ENCODE measurements at regions not wholly inside any gene's neighbourhood (a gene's known extent, or its start where the extent isn't known, plus 50 kb on each side); places are given as distances from the start of the nearest gene placed in this dataset.

GRCh38 chr7:17523813-17524739 lies 225.6 kb downstream of the AHR start:
- no peak for DNase-seq

- no peak for DNase-seq
Observed at GRCh38 chr7:17524746-17525145, 226.3 kb downstream of the AHR start.

GRCh38 chr7:17526621-17527020 lies 228.2 kb downstream of the AHR start:
- no peak for DNase-seq

GRCh38 chr7:17528636-17529035 lies 230.2 kb downstream of the AHR start:
- DNase-seq = no peak

GRCh38 chr7:17530244-17530643 lies 231.8 kb downstream of the AHR start:
- DNase-seq = no peak

- DNase-seq = no peak
Observed at GRCh38 chr7:17530741-17531421, 232.4 kb downstream of the AHR start.

GRCh38 chr7:17532861-17533404 lies 234.5 kb downstream of the AHR start:
- peak; percentile 37 for DNase-seq

GRCh38 chr7:17534348-17534747 lies 235.9 kb downstream of the AHR start:
- no peak for DNase-seq

- DNase-seq = no peak
Observed at GRCh38 chr7:17535776-17536175, 237.3 kb downstream of the AHR start.

- DNase-seq = no peak
Observed at GRCh38 chr7:17544401-17544800, 245.9 kb downstream of the AHR start.

GRCh38 chr7:17545348-17545747 lies 246.9 kb downstream of the AHR start:
- DNase-seq = no peak

- no peak for DNase-seq
Observed at GRCh38 chr7:17546189-17546588, 247.7 kb downstream of the AHR start.

- no peak for DNase-seq
Observed at GRCh38 chr7:17546592-17546991, 248.1 kb downstream of the AHR start.

- no peak for DNase-seq
Observed at GRCh38 chr7:17548014-17548653, 249.7 kb downstream of the AHR start.

GRCh38 chr7:17549406-17549805 lies 251.0 kb downstream of the AHR start:
- DNase-seq = no peak

GRCh38 chr7:17552373-17552772 lies 253.9 kb downstream of the AHR start:
- no peak for DNase-seq

- no peak for DNase-seq
Observed at GRCh38 chr7:17552952-17553351, 254.5 kb downstream of the AHR start.

GRCh38 chr7:17554341-17555015 lies 256.0 kb downstream of the AHR start:
- no peak for DNase-seq

GRCh38 chr7:17556247-17556956 lies 257.9 kb downstream of the AHR start:
- DNase-seq = no peak

- DNase-seq = no peak
Observed at GRCh38 chr7:17557251-17557671, 258.8 kb downstream of the AHR start.

- no peak for DNase-seq
Observed at GRCh38 chr7:17558135-17558534, 259.7 kb downstream of the AHR start.

All from T1000 (cell line).